ENCODE measurements at regions not wholly inside any gene's neighbourhood (a gene's known extent, or its start where the extent isn't known, plus 50 kb on each side); places are given as distances from the start of the nearest gene placed in this dataset.

- TF ChIP-seq POLR2A (IDR thresholded peaks at IDR 0.05) = no peak
- TF ChIP-seq CTCF (IDR thresholded peaks at IDR 0.05) = no peak
Observed at GRCh38 chr18:61096226-61096625, 237.0 kb upstream of the CDH20 start.

Measured in Peyer's patch (tissue), 4 donors.